ENCODE measurements at regions not wholly inside any gene's neighbourhood (a gene's known extent, or its start where the extent isn't known, plus 50 kb on each side); places are given as distances from the start of the nearest gene placed in this dataset.
A peak's percentile ranks its signal among the peaks of the same experiment; 100 is the strongest.
"Not testable (repeated sequence)": the region's sequence is repeated elsewhere in the genome, so short reads cannot be mapped to it uniquely, and the experiment has no call there.

DNA sequence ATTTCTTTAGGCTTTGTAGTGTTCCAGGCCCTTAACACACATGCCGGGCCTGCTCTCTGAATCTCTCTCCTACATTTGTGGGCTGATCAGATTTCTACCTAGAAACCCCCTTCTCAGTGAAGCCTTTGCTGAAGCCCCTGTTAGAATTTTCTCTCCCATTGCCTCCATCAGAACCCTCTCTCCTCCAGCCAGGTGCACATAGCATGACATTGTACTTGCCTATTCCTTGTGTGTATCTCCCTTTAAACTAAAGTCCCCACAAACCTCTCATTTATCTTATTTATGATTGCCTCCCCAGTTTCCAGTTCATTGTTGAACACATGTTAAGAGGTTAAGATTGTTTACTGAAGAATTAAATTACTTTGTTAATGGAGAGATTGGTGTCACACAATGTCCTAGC is 325.5 kb upstream of the CITED2 start:
- Mint-ChIP-seq H3K4me1 (peaks cover 0 to 2% (median 0%) of the 10 kb centered on the region in 4 donors), H3K27ac (no peak overlapping the region), H3K36me3 (no peaks in the 10 kb centered on the region), H3K4me3 (no peak overlapping the region), H3K27me3 (peaks cover 5% of the 10 kb centered on the region), H3K9me3 (peaks cover 0 to 3% (median 0%) of the 10 kb centered on the region in 7 donors)
- no peak for ATAC-seq (ENCODE audit: low read depth in 2 of 2)
- DNase-seq = no peak
- Histone ChIP-seq H3K36me3 (ENCODE audit: control insufficient read depth, insufficient read depth, low read length) (no peaks in the 10 kb centered on the region), H3K27me3 (ENCODE audit: control insufficient read depth, insufficient read depth, low read length) (no peaks in the 10 kb centered on the region), H3K4me1 (ENCODE audit: control insufficient read depth, insufficient read depth, low read length, poor library complexity, severe bottlenecking) (no peaks in the 10 kb centered on the region), H3K4me3 (ENCODE audit: low read depth, low read length) (no peak overlapping the region), H3K27ac (ENCODE audit: insufficient read depth, low read length, poor library complexity, severe bottlenecking) (no peak overlapping the region), H3K9me3 (ENCODE audit: control insufficient read depth in 2 of 2, low read length in 2 of 2) (no peaks in the 10 kb centered on the region)

- Mint-ChIP-seq H3K9me3 (peaks cover 0 to 3% (median 0%) of the 10 kb centered on the region in 7 donors), H3K27ac (no peak overlapping the region), H3K4me1 (peaks cover 0 to 2% (median 0%) of the 10 kb centered on the region in 4 donors), H3K4me3 (no peak overlapping the region), H3K36me3 (no peaks in the 10 kb centered on the region), H3K27me3 (peaks cover 5% of the 10 kb centered on the region)
- no peaks in the 10 kb centered on the region for H3K4me1 ChIP-seq (ENCODE audit: control insufficient read depth, insufficient read depth, low read length, poor library complexity, severe bottlenecking)
- no peaks in the 10 kb centered on the region for H3K36me3 ChIP-seq (ENCODE audit: control insufficient read depth, insufficient read depth, low read length)
- ATAC-seq (ENCODE audit: low read depth in 2 of 2) (no peak), DNase-seq (no peak)
- no peak overlapping the region for H3K4me3 ChIP-seq (ENCODE audit: low read depth, low read length)
- no peaks in the 10 kb centered on the region for H3K9me3 ChIP-seq (ENCODE audit: control insufficient read depth in 2 of 2, low read length in 2 of 2)
- H3K27me3 ChIP-seq (ENCODE audit: control insufficient read depth, insufficient read depth, low read length) = no peaks in the 10 kb centered on the region
- no peak overlapping the region for H3K27ac ChIP-seq (ENCODE audit: insufficient read depth, low read length, poor library complexity, severe bottlenecking)
These were observed 324.9 kb upstream of the CITED2 start for GRCh38 chr6:139699335-139699734.

DNA sequence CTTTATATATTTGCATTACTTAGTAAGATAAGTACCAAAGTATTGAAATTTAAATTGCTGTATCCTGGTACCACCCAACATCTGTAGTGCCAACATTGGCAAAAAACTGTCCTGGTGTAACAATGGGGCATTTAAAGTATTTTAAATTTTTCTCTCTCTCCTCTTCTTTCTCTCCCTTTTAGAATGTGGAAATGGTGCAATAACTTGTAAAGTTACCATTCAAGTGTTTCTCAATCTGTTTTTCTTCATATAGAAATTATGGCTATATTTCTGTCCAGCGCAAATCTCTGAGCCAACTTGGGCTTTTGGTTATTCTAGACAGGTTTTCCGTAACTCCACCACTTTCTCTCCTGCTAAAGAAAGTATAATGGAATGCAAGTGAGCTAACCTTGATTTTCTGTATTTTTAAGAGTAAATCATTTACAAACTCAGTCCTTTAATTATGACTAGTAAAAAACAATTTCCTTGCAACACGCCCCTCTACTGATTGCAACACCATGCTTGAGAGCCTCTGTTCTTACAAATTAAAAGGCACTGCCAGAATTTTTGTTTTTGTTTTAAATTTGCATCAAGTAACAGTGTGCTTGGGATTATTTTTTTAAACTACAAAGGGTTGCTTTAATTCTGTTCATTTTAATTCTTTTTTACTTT is 324.2 kb upstream of the CITED2 start:
- Histone ChIP-seq H3K4me3 (ENCODE audit: low read depth, low read length) (no peak overlapping the region), H3K27me3 (ENCODE audit: control insufficient read depth, insufficient read depth, low read length) (peaks cover 1% of the 10 kb centered on the region), H3K9me3 (ENCODE audit: control insufficient read depth in 2 of 2, low read length in 2 of 2) (no peaks in the 10 kb centered on the region), H3K27ac (ENCODE audit: insufficient read depth, low read length, poor library complexity, severe bottlenecking) (no peak overlapping the region), H3K36me3 (ENCODE audit: control insufficient read depth, insufficient read depth, low read length) (no peaks in the 10 kb centered on the region), H3K4me1 (ENCODE audit: control insufficient read depth, insufficient read depth, low read length, poor library complexity, severe bottlenecking) (no peaks in the 10 kb centered on the region)
- no peak for ATAC-seq (ENCODE audit: low read depth in 2 of 2)
- Mint-ChIP-seq H3K36me3 (no peaks in the 10 kb centered on the region), H3K27ac (no peak overlapping the region), H3K27me3 (peaks cover 5% of the 10 kb centered on the region), H3K4me1 (peaks cover 0 to 2% (median 0%) of the 10 kb centered on the region in 4 donors), H3K4me3 (no peak overlapping the region), H3K9me3 (peaks cover 0 to 3% (median 0%) of the 10 kb centered on the region in 7 donors)
- no peak for DNase-seq

DNA sequence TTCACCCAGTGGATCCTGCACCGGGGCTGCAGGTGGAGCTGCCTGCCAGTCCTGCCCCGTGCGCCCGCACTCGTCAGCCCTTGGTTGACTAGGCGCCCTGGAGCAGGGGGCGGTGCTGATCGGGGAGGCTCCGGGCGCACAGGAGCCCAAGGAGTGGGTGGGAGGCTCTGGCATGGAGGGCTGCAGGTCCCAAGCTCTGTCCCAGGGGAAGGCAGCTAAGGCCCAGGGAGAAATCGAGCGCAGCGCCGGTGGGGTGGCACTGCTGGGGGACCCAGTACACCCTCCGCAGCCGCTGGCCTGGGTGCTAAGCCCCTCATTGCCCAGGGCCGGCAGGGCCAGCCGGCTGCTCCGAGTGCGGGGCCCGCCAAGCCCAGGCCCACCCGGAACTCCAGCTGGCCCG is 323.4 kb upstream of the CITED2 start:
- H3K27ac Mint-ChIP-seq; H3K27ac ChIP-seq (ENCODE audit: insufficient read depth, low read length, poor library complexity, severe bottlenecking); H3K4me1 ChIP-seq (ENCODE audit: control insufficient read depth, insufficient read depth, low read length, poor library complexity, severe bottlenecking); DNase-seq; H3K9me3 ChIP-seq (ENCODE audit: control insufficient read depth in 2 of 2, low read length in 2 of 2); H3K4me1 Mint-ChIP-seq; H3K9me3 Mint-ChIP-seq; H3K36me3 ChIP-seq (ENCODE audit: control insufficient read depth, insufficient read depth, low read length); H3K4me3 Mint-ChIP-seq; H3K4me3 ChIP-seq (ENCODE audit: low read depth, low read length); H3K36me3 Mint-ChIP-seq; H3K27me3 ChIP-seq (ENCODE audit: control insufficient read depth, insufficient read depth, low read length); ATAC-seq (ENCODE audit: low read depth in 2 of 2); H3K27me3 Mint-ChIP-seq: not testable (repeated sequence)

GRCh38 chr6:139696991-139697390 is 322.5 kb upstream of the CITED2 start:
- H3K27me3 ChIP-seq (ENCODE audit: control insufficient read depth, insufficient read depth, low read length); H3K4me1 Mint-ChIP-seq; DNase-seq; H3K27ac ChIP-seq (ENCODE audit: insufficient read depth, low read length, poor library complexity, severe bottlenecking); H3K27me3 Mint-ChIP-seq; H3K9me3 ChIP-seq (ENCODE audit: control insufficient read depth in 2 of 2, low read length in 2 of 2); H3K4me1 ChIP-seq (ENCODE audit: control insufficient read depth, insufficient read depth, low read length, poor library complexity, severe bottlenecking); H3K4me3 ChIP-seq (ENCODE audit: low read depth, low read length); ATAC-seq (ENCODE audit: low read depth in 2 of 2); H3K27ac Mint-ChIP-seq; H3K9me3 Mint-ChIP-seq; H3K36me3 Mint-ChIP-seq; H3K36me3 ChIP-seq (ENCODE audit: control insufficient read depth, insufficient read depth, low read length): not testable (repeated sequence)
- peak overlapping the region in 2 of 4 donors; percentile 4 to 52 for H3K4me3 Mint-ChIP-seq

DNA sequence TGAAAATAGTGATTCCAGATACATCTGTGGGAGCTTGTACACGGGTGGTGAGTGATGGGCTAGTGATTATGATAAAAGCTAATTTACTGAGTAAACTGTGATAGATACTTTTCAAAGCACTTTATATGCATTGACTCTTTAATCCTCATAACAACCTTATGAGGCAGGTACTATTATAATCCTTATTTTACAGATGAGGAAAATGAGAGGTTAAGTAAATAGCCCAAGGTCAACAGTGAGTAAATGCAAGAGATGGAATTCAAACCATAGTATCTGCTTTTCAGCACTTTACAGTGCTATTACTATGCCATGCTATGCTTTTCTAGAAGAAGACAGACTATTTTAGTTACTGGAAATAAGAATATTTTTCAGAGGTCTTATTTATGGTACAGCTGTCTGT is 320.9 kb upstream of the CITED2 start:
- H3K27ac ChIP-seq (ENCODE audit: insufficient read depth, low read length, poor library complexity, severe bottlenecking) = no peak overlapping the region

DNA sequence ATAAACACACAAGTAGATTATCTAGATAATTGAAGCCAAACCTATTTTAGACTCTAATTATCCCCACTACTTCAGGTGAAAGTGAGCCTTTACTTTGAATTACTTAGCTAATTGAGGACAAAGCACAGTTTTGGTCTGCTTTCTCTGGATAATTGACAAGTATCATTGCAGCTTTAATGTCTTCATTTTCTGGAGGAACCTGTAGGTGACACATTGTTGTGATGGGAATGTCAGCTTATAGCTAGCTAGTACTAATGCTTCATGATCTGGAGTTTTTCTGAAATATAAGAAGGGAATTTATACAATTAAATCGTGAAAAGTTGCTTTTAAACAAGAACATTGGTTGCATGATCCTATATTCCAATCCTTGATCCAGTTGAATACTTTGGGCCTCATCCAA is 319.3 kb upstream of the CITED2 start:
- peaks cover 0 to 2% (median 0%) of the 10 kb centered on the region in 4 donors for H3K4me1 Mint-ChIP-seq
- Histone ChIP-seq H3K27me3 (ENCODE audit: control insufficient read depth, insufficient read depth, low read length) (peaks cover 5% of the 10 kb centered on the region), H3K9me3 (ENCODE audit: control insufficient read depth in 2 of 2, low read length in 2 of 2) (no peaks in the 10 kb centered on the region), H3K4me1 (ENCODE audit: control insufficient read depth, insufficient read depth, low read length, poor library complexity, severe bottlenecking) (no peaks in the 10 kb centered on the region), H3K4me3 (ENCODE audit: low read depth, low read length) (no peak overlapping the region), H3K36me3 (ENCODE audit: control insufficient read depth, insufficient read depth, low read length) (no peaks in the 10 kb centered on the region), H3K27ac (ENCODE audit: insufficient read depth, low read length, poor library complexity, severe bottlenecking) (no peak overlapping the region)
- peaks cover 9% of the 10 kb centered on the region for H3K27me3 Mint-ChIP-seq
- DNase-seq (no peak), ATAC-seq (ENCODE audit: low read depth in 2 of 2) (no peak)
- peaks cover 0 to 1% (median 0%) of the 10 kb centered on the region in 7 donors for H3K9me3 Mint-ChIP-seq
- H3K4me3 Mint-ChIP-seq = no peak overlapping the region
- H3K36me3 Mint-ChIP-seq = no peaks in the 10 kb centered on the region
- H3K27ac Mint-ChIP-seq = no peak overlapping the region

More for the DNA sequence above, 320.9 kb upstream of the CITED2 start:
- no peak overlapping the region for H3K27ac Mint-ChIP-seq
- no peak for ATAC-seq (ENCODE audit: low read depth in 2 of 2)
- H3K9me3 Mint-ChIP-seq = peaks cover 0 to 3% (median 0%) of the 10 kb centered on the region in 7 donors
- peaks cover 0 to 2% (median 0%) of the 10 kb centered on the region in 4 donors for H3K4me1 Mint-ChIP-seq
- Histone ChIP-seq H3K4me1 (ENCODE audit: control insufficient read depth, insufficient read depth, low read length, poor library complexity, severe bottlenecking) (no peaks in the 10 kb centered on the region), H3K27me3 (ENCODE audit: control insufficient read depth, insufficient read depth, low read length) (peaks cover 5% of the 10 kb centered on the region), H3K36me3 (ENCODE audit: control insufficient read depth, insufficient read depth, low read length) (no peaks in the 10 kb centered on the region), H3K4me3 (ENCODE audit: low read depth, low read length) (no peak overlapping the region), H3K9me3 (ENCODE audit: control insufficient read depth in 2 of 2, low read length in 2 of 2) (no peaks in the 10 kb centered on the region)
- no peak for DNase-seq
- no peaks in the 10 kb centered on the region for H3K36me3 Mint-ChIP-seq
- H3K4me3 Mint-ChIP-seq = no peak overlapping the region
- H3K27me3 Mint-ChIP-seq = peaks cover 9% of the 10 kb centered on the region

DNA sequence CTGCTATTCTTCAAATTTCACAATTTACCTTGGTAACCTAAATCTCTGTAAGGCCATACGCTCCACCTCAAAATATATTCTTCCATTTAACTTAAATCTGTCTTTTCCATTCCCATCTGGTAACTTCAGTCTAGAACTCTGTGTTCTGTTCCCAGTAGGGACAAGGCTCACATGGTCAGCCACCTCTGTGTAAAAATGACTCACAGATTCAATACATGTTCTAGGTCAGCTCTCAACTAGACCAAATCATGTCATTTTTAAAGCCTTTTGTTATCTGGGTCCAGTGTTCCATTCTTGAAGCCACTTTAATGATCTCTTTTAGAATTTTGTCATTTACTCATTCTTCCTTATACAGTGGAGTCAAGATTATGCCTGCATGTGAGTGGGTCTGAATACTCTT is 315.6 kb upstream of the CITED2 start:
- no peak overlapping the region for H3K4me3 Mint-ChIP-seq
- H3K36me3 Mint-ChIP-seq = no peaks in the 10 kb centered on the region
- no peak for ATAC-seq (ENCODE audit: low read depth in 2 of 2)

More for the DNA sequence above, 315.6 kb upstream of the CITED2 start:
- no peaks in the 10 kb centered on the region for H3K4me1 Mint-ChIP-seq
- H3K9me3 Mint-ChIP-seq = peaks cover 0 to 3% (median 0%) of the 10 kb centered on the region in 7 donors
- no peaks in the 10 kb centered on the region for H3K4me1 ChIP-seq (ENCODE audit: control insufficient read depth, insufficient read depth, low read length, poor library complexity, severe bottlenecking)
- H3K27me3 ChIP-seq (ENCODE audit: control insufficient read depth, insufficient read depth, low read length) = peaks cover 5% of the 10 kb centered on the region
- H3K36me3 ChIP-seq (ENCODE audit: control insufficient read depth, insufficient read depth, low read length) = no peaks in the 10 kb centered on the region
- H3K9me3 ChIP-seq (ENCODE audit: control insufficient read depth in 2 of 2, low read length in 2 of 2) = no peaks in the 10 kb centered on the region
- DNase-seq = no peak
- H3K4me3 ChIP-seq (ENCODE audit: low read depth, low read length) = no peak overlapping the region
- H3K27ac ChIP-seq (ENCODE audit: insufficient read depth, low read length, poor library complexity, severe bottlenecking) = no peak overlapping the region
- H3K27ac Mint-ChIP-seq = no peak overlapping the region
- peaks cover 4% of the 10 kb centered on the region for H3K27me3 Mint-ChIP-seq

Data from CD4-positive, CD25-positive, alpha-beta regulatory T cell (primary cell).